ENCODE measurements at regions not wholly inside any gene's neighbourhood (a gene's known extent, or its start where the extent isn't known, plus 50 kb on each side); places are given as distances from the start of the nearest gene placed in this dataset.

DNA sequence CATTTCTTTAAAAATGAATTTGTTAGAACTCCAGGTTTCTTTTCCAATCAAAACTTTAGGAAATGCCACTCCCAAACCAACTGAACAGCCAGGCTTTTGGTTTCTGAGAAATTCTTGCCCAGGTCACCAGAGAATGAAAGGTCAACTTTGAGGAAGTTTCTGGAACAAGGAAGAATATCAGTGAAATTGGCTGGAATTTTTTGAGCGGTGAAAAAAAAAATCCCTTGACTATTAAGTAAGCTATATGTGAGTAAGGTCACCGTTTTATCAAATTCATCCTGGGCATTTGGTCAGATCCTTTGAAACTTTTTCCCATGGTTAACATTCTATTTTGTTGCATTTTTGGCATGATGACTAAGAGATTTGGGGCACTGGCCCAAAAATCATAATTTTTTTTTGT, 469.3 kb downstream of the LTN1 start:
- no peak for TF ChIP-seq CTCF (IDR thresholded peaks at IDR 0.05; ENCODE audit: borderline replicate concordance, control extremely low read depth, extremely low read depth, insufficient read depth, missing control alignments)
- DNase-seq (ENCODE audit: low spot score) = no peak
- in situ Hi-C loops (cut with MboI; ENCODE audit: low sequenced_read_pairs, unreplicated experiment) = loop anchor here (10.0 kb wide), 1 partner anchor 221 kb away; no protein-coding TSS in a partner anchor

DNA sequence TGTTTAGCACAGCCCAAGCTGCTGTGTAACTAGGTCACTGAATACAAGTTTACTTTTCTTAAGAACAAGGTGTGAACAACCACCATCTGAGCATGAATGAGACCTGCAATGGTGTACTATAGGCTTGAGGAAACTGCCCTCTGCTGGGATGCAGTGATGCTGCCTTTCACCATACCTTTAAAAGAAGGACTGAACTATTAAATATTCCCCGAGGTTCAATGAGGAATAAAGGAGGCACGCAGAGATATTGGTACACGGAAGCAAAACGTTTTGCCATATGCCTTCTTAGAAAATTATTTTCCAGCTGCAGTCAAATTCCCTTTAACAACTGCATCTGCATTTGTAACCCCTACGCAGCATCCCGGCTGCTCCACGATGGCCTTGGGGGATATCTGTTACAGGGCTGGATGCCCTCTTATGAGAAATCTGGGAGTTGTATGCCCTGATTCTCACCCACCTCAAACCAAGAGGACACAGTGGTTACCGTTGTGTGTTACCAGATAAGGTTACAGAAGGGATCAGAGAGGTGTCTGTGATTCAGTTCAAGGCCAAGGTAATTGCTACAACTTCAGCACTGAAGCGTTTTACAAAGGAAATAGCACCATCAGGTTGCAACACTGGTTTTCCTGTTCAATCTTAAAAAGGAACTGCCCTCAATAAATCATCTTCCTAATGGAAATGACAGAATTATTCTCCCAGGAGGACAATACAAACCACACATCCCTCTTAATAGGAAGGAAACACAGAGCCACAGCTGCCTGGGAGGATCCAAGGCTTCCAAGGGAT, 470.5 kb downstream of the LTN1 start:
- DNase-seq (ENCODE audit: low spot score) = no peak
- no peak for TF ChIP-seq CTCF (IDR thresholded peaks at IDR 0.05; ENCODE audit: borderline replicate concordance, control extremely low read depth, extremely low read depth, insufficient read depth, missing control alignments)
- in situ Hi-C loops (cut with MboI; ENCODE audit: low sequenced_read_pairs, unreplicated experiment) = loop anchor here (10.0 kb wide), 1 partner anchor 223 kb away; no protein-coding TSS in a partner anchor

DNA sequence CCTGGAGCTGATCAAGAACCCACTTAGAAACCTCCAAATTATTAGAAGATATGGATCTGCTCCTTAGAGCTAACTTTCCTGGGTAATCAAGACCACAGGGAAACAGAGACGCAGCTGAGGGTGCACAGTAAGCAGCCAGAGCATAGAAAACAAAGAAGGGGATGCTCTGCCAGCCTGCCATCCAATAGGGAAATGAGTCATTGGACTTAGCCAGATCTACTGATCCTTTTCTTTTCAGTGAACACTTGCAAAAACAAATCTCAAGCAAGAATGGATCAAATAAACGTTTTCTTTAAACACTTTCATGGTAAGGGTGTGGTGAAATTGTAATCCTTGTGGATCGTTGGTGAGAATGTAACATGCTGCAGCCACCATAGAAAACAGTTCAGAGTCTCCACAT, 474.0 kb downstream of the LTN1 start:
- TF ChIP-seq CTCF (IDR thresholded peaks at IDR 0.05; ENCODE audit: borderline replicate concordance, control extremely low read depth, extremely low read depth, insufficient read depth, missing control alignments) = no peak
- in situ Hi-C loops (cut with MboI; ENCODE audit: low sequenced_read_pairs, unreplicated experiment) = no loop called here
- no peak for DNase-seq (ENCODE audit: low spot score)

DNA sequence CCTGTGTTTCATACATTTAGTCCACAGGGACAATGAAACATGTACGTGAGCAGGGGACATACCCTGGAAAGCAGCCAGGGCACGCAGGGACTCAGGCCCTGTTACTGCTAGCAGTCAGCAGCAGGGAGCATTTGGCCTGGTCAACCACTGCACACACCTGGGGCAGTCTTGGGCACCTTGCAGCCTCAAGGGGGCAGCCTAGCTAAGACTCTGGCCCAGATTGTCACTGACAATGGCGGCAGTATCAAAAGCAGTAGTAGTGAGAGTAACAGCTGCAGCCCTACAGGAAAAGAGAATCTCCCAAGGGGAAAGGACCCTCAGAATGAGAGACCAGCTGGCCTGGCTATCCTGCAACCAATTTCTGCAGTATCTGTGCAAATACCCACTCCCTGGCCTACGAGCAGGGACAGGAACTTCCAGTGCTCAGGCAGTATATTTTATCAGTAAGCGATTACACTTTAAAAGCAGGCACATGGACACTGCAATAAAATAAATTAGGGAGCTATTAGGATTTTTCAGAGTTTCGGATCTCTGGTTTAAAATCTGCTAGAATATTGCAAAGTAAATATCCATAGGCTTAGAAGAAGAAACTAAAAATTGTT, 475.6 kb downstream of the LTN1 start:
- DNase-seq (ENCODE audit: low spot score) = peak; percentile 43
- in situ Hi-C loops (cut with MboI; ENCODE audit: low sequenced_read_pairs, unreplicated experiment) = no loop called here
- TF ChIP-seq CTCF (IDR thresholded peaks at IDR 0.05; ENCODE audit: borderline replicate concordance, control extremely low read depth, extremely low read depth, insufficient read depth, missing control alignments) = peak; percentile 84

GRCh38 chr21:28516021-28516420, 476.7 kb downstream of the LTN1 start:
- no peak for TF ChIP-seq CTCF (IDR thresholded peaks at IDR 0.05; ENCODE audit: borderline replicate concordance, control extremely low read depth, extremely low read depth, insufficient read depth, missing control alignments)
- in situ Hi-C loops (cut with MboI; ENCODE audit: low sequenced_read_pairs, unreplicated experiment) = no loop called here
- DNase-seq (ENCODE audit: low spot score) = no peak

DNA sequence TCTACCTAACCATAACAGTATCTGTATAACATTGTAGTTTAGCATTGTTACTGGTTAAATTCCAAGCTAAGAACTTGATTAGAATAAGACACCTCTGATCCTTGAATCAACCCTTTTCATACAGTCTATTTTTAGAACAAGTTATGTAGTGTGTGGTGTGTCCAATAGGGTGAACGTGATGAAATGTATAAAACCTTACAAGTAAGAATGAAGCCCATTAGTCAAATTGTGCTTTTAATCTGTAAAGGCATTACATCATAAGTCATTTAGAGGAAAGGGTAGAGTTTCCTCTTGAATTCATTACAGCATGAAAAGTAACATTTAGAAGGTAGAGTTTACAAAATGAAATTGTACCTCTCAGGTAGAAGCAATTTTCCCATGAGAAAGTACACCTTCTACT, 479.2 kb downstream of the LTN1 start:
- no peak for TF ChIP-seq CTCF (IDR thresholded peaks at IDR 0.05; ENCODE audit: borderline replicate concordance, control extremely low read depth, extremely low read depth, insufficient read depth, missing control alignments)
- in situ Hi-C loops (cut with MboI; ENCODE audit: low sequenced_read_pairs, unreplicated experiment) = no loop called here
- DNase-seq (ENCODE audit: low spot score) = no peak
